Stimulated activated CD4-positive, alpha-beta T cell treated with anti-CD3 and anti-CD28 coated beads, Interleukin-4, amount 100 ng/mL, for 48 hours (primary cell): ENCODE measurements at regions not wholly inside any gene's neighbourhood (a gene's known extent, or its start where the extent isn't known, plus 50 kb on each side); places are given as distances from the start of the nearest gene placed in this dataset.
"Not testable (repeated sequence)": the region's sequence is repeated elsewhere in the genome, so short reads cannot be mapped to it uniquely, and the experiment has no call there.

Experiments
- DNase-seq, 2 donors: peaks; one replicate each; pipeline ENCODE4 v3.0.0-alpha.2; 2020; ENCODE audit warnings: low read depth in 2 of 2

GRCh38 chr3:26068890-26069289, 279.0 kb downstream of the OXSM start:
- DNase-seq, result no peak

GRCh38 chr3:26070854-26071253, 281.0 kb downstream of the OXSM start:
- no peak for DNase-seq

- no peak for DNase-seq
Observed at GRCh38 chr3:26074080-26074479, 284.2 kb downstream of the OXSM start.

- DNase-seq, result no peak
Observed at GRCh38 chr3:26078539-26078938, 288.6 kb downstream of the OXSM start.

- DNase-seq, result no peak
Observed at GRCh38 chr3:26081166-26081565, 291.3 kb downstream of the OXSM start.

GRCh38 chr3:26081806-26082205, 291.9 kb downstream of the OXSM start:
- no peak for DNase-seq

GRCh38 chr3:26082911-26083310, 293.0 kb downstream of the OXSM start:
- DNase-seq, result no peak

GRCh38 chr3:26084629-26085028, 294.7 kb downstream of the OXSM start:
- no peak for DNase-seq

- DNase-seq, result no peak
Observed at GRCh38 chr3:26087751-26088150, 297.9 kb downstream of the OXSM start.

- DNase-seq, result no peak
Observed at GRCh38 chr3:26089249-26089648, 299.4 kb downstream of the OXSM start.

- no peak for DNase-seq
Observed at GRCh38 chr3:26090589-26090988, 300.7 kb downstream of the OXSM start.

GRCh38 chr3:26091096-26091495, 301.2 kb downstream of the OXSM start:
- no peak for DNase-seq

GRCh38 chr3:26091626-26092025, 301.7 kb downstream of the OXSM start:
- DNase-seq, result no peak

- not testable (repeated sequence) for DNase-seq
Observed at GRCh38 chr3:26097111-26097510, 307.2 kb downstream of the OXSM start.

- DNase-seq, result no peak
Observed at GRCh38 chr3:26099692-26100091, 309.8 kb downstream of the OXSM start.

- DNase-seq, result no peak
Observed at GRCh38 chr3:26100176-26100575, 310.3 kb downstream of the OXSM start.

- DNase-seq, result no peak
Observed at GRCh38 chr3:26102376-26102775, 312.5 kb downstream of the OXSM start.

- no peak for DNase-seq
Observed at GRCh38 chr3:26104851-26105251, 315.0 kb downstream of the OXSM start.

- DNase-seq, result no peak
Observed at GRCh38 chr3:26105261-26105660, 315.4 kb downstream of the OXSM start.

- no peak for DNase-seq
Observed at GRCh38 chr3:26106228-26106627, 316.3 kb downstream of the OXSM start.

GRCh38 chr3:26108846-26109489, 319.1 kb downstream of the OXSM start:
- no peak for DNase-seq

- DNase-seq, result no peak
Observed at GRCh38 chr3:26114851-26115250, 325.0 kb downstream of the OXSM start.

GRCh38 chr3:26118165-26118564, 328.3 kb downstream of the OXSM start:
- no peak for DNase-seq

- DNase-seq, result no peak
Observed at GRCh38 chr3:26132942-26133341, 343.1 kb downstream of the OXSM start.
